ENCODE measurements at regions not wholly inside any gene's neighbourhood (a gene's known extent, or its start where the extent isn't known, plus 50 kb on each side); places are given as distances from the start of the nearest gene placed in this dataset.

- H3K4me3 ChIP-seq (ENCODE audit: low read depth, low read length): no peak overlapping the region
- H3K27me3 ChIP-seq (ENCODE audit: control insufficient read depth, insufficient read depth, low read length): no peaks in the 10 kb centered on the region
- TF ChIP-seq CTCF (IDR thresholded peaks at IDR 0.05; ENCODE audit: insufficient read depth, low read length, poor library complexity, severe bottlenecking): peak; percentile 18
- DNase-seq (ENCODE audit: low read depth): no peak
- no peaks in the 10 kb centered on the region for H3K36me3 ChIP-seq (ENCODE audit: control insufficient read depth, insufficient read depth, low read length)
These were observed 51.0 kb upstream of the ZFP64 start for GRCh38 chr20:52242237-52243230.

Data from kidney epithelial cell (primary cell).